ENCODE measurements at regions not wholly inside any gene's neighbourhood (a gene's known extent, or its start where the extent isn't known, plus 50 kb on each side); places are given as distances from the start of the nearest gene placed in this dataset.

GRCh38 chr9:129264388-129264787 is 86.3 kb upstream of the IER5L start:
- no peak for DNase-seq (ENCODE audit: low spot score)

GRCh38 chr9:129263836-129264235 is 85.8 kb upstream of the IER5L start:
- no peak for DNase-seq (ENCODE audit: low spot score)

GRCh38 chr9:129262261-129262660 is 84.2 kb upstream of the IER5L start:
- DNase-seq (ENCODE audit: low spot score), result no peak

GRCh38 chr9:129259375-129259774 is 81.3 kb upstream of the IER5L start:
- DNase-seq (ENCODE audit: low spot score), result no peak

GRCh38 chr9:129258823-129259301 is 80.8 kb upstream of the IER5L start:
- DNase-seq (ENCODE audit: low spot score), result no peak

- peak; percentile 86 for DNase-seq (ENCODE audit: low spot score)
These were observed 80.2 kb upstream of the IER5L start for GRCh38 chr9:129258124-129258822.

- no peak for DNase-seq (ENCODE audit: low spot score)
These were observed 79.1 kb upstream of the IER5L start for GRCh38 chr9:129256959-129257713.

GRCh38 chr9:129254566-129255287 is 76.7 kb upstream of the IER5L start:
- DNase-seq (ENCODE audit: low spot score), result no peak

GRCh38 chr9:129253803-129254381 is 75.8 kb upstream of the IER5L start:
- DNase-seq (ENCODE audit: low spot score), result no peak

GRCh38 chr9:129252937-129253802 is 75.1 kb upstream of the IER5L start:
- no peak for DNase-seq (ENCODE audit: low spot score)

GRCh38 chr9:129250786-129251185 is 72.7 kb upstream of the IER5L start:
- no peak for DNase-seq (ENCODE audit: low spot score)

- no peak for DNase-seq (ENCODE audit: low spot score)
These were observed 69.5 kb upstream of the IER5L start for GRCh38 chr9:129247285-129248153.

GRCh38 chr9:129245276-129245675 is 67.2 kb upstream of the IER5L start:
- no peak for DNase-seq (ENCODE audit: low spot score)

- DNase-seq (ENCODE audit: low spot score), result peak; percentile 37
These were observed 65.0 kb upstream of the IER5L start for GRCh38 chr9:129242971-129243561.

- no peak for DNase-seq (ENCODE audit: low spot score)
These were observed 64.3 kb upstream of the IER5L start for GRCh38 chr9:129242191-129242941.

- no peak for DNase-seq (ENCODE audit: low spot score)
These were observed 63.7 kb upstream of the IER5L start for GRCh38 chr9:129241725-129242124.

GRCh38 chr9:129240581-129241211 is 62.6 kb upstream of the IER5L start:
- no peak for DNase-seq (ENCODE audit: low spot score)

- no peak for DNase-seq (ENCODE audit: low spot score)
These were observed 62.0 kb upstream of the IER5L start for GRCh38 chr9:129239946-129240490.
